HG03175 (cell line): ENCODE measurements at regions not wholly inside any gene's neighbourhood (a gene's known extent, or its start where the extent isn't known, plus 50 kb on each side); places are given as distances from the start of the nearest gene placed in this dataset.
"Not testable (repeated sequence)": the region's sequence is repeated elsewhere in the genome, so short reads cannot be mapped to it uniquely, and the experiment has no call there.

Experiments
- ATAC-seq: cut with Tn5 transposase; IDR thresholded peaks from one replicate; pipeline ENCODE4 v1.9.1; 2021; ENCODE audit warnings: mild to moderate bottlenecking, moderate library complexity; ENCODE audit not compliant: unreplicated experiment

GRCh38 chr16:63904182-63904581 is 1217.7 kb downstream of the CDH11 start:
- no peak for ATAC-seq

- ATAC-seq: no peak
These were observed 1225.3 kb downstream of the CDH11 start for GRCh38 chr16:63896383-63897109.

- no peak for ATAC-seq
These were observed 1231.1 kb downstream of the CDH11 start for GRCh38 chr16:63890723-63891122.

DNA sequence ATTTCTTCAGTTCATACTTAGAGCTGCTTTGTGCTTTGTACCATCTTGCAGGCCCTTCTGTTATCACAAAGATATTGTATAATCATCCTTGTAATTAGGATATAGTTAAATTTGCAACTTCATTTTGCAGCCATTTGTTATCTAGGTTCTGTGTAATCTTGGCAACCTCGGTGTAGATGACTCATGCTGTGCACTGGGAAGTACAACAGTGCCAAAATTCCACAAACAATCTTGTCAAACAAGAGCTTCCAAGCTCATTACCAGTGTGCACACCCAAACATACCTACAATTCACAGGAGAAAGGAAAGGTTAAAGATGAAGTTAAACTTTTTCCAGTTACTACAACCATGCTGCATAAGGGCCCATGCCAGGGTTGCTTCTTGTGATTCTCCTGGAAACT is 1231.8 kb downstream of the CDH11 start:
- ATAC-seq: no peak

DNA sequence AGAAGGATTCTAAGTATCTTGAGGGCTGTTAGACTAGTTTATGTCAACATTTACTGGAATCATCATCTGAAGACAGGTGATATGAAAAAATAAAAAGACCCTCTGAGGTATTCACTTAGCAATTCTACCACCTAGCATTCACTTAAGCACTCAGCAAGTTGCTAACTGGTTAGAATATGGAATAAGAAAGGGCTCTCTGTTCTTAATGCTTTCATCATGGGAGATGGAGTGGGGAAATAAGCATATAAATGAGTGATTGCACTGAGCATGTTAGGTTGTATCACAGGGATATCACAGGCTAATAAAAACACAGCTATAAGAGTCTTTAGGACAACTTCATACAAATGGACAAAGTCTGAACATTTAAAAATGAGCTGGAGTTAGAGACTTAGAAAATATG is 1238.8 kb downstream of the CDH11 start:
- ATAC-seq: no peak

DNA sequence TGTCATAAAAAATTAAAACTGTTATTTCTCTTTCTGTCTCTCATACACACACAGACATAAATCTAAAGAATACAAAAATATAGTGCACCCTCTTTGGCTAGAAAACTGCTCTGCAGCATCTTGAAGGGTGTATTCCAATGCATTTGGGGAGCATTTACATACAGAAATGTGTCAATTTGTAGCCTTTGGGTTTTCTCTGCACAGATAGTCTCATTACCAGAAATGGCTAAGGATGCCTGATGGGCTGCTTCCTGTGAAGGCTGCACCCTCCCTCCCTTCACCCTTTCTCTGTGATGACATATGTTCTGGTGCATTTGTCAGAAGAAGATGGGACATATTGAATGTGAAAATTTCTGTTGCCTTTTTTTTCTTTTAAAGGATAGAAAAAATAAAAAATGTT is 1239.3 kb downstream of the CDH11 start:
- no peak for ATAC-seq

- ATAC-seq: no peak
These were observed 1240.9 kb downstream of the CDH11 start for GRCh38 chr16:63880948-63881347.

- no peak for ATAC-seq
These were observed 1244.5 kb downstream of the CDH11 start for GRCh38 chr16:63877401-63877800.

DNA sequence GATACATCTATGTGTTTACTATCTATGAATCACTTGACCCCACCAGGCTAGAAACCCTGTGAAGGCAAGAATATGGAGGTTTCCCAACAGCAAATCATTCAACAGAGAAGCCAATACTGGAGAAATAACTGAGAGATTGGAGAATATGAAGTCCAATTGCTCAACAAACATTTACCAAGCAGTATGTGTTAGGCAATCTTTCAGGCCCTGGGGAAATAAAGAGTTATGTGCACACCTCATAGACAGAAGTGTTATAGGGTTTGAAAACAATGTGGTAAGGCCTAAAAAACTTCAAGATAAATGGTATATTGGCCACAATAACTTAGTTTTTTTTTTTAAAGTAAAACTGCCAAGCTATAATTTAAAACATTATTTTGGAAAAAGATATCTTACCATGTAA is 1245.8 kb downstream of the CDH11 start:
- ATAC-seq: no peak

DNA sequence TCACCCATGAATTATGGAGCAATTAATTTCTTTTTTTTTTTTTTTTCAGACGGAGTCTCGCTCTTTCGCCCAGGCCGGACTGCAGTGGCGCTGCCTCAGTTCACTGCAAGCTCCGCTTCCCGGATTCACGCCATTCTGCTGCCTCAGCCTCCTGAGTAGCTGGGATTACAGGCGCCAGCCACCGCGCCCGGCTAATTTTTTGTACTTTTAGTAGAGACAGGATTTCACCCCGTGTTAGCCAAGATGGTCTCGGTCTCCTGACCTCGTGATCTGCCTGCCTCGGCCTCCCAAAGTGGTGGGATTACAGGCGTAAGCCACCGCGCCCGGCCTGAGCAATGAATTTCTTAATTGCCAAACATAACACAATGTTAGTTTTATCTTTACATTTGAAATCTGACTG is 1261.2 kb downstream of the CDH11 start:
- not testable (repeated sequence) for ATAC-seq

GRCh38 chr16:63856537-63856936 is 1265.3 kb downstream of the CDH11 start:
- ATAC-seq: no peak

- no peak for ATAC-seq
These were observed 1270.9 kb downstream of the CDH11 start for GRCh38 chr16:63850979-63851378.

- ATAC-seq: no peak
These were observed 1280.6 kb downstream of the CDH11 start for GRCh38 chr16:63841271-63841670.

DNA sequence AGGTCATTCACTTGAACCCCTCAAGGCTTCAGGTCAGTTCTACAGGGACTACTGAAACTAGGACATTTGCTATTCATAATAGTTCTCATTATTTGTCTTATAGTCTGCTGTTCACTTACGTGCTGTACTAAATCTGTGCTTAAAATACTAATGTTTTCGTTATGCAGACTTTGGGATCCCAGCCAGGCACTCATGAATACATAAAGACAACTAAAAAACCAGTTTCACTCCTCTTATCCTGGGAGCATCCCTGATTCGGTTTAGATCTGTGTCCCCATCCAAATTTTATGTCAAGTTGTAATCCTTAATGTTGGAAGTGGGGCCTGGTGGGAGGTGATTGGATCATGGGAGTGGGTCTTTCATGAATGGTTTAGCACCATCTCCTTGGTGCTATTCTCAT is 1291.8 kb downstream of the CDH11 start:
- no peak for ATAC-seq

DNA sequence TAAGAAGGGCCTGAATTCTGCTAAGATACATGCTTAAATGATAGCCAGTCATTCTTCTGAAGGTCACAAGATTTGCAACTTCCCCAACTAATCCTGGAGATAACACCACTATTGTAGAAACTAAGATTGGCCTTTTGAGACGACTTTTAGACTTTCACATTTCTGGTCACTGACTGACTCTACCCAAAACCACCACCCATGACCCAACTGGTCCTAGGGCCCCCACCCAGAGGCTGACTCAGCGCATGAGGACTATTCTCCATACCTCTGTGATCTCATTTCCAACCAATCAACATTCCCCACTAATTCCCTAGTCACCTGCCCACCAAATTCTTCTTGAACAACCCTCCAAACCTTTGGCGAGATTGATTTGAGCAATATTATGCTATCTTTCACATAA is 1299.0 kb downstream of the CDH11 start:
- ATAC-seq: no peak

- ATAC-seq: no peak
These were observed 1305.6 kb downstream of the CDH11 start for GRCh38 chr16:63816276-63816675.

DNA sequence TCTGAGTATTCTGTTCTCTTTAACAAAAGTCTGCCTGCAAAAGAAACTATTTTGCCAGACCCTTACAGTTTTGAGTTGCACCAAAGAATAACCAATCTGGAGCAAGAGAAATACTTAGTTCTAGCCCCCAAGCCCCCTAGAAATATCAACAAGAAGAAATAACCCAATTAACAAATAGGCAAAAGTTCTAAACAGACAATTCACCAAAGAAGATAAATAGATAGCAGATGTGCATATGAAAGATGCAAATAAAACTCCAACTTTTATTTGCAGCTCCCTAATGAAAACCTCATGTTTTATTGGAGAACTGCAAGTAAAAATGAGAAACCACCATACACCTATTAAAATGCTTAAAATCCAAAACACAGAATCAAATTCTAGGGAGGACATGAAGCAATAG is 1308.0 kb downstream of the CDH11 start:
- ATAC-seq: no peak

DNA sequence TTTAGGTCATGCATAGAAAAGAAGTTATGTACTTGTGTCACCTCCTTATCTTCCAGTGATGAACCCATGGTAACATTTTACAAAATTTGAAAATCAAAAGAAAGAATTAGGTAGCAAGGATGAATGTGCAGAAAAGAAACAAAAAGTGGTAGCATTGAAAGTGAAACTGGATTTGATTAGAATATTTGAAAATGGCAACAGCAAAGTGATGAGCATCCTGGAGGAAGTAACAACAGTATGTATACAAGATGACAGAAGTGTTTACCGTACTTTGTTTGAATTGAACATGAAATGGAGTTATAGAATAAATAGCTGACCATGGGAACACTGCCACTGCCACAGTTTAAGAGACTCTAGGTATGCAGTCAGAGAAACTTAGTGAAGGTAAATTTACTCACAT is 1313.1 kb downstream of the CDH11 start:
- ATAC-seq: no peak

DNA sequence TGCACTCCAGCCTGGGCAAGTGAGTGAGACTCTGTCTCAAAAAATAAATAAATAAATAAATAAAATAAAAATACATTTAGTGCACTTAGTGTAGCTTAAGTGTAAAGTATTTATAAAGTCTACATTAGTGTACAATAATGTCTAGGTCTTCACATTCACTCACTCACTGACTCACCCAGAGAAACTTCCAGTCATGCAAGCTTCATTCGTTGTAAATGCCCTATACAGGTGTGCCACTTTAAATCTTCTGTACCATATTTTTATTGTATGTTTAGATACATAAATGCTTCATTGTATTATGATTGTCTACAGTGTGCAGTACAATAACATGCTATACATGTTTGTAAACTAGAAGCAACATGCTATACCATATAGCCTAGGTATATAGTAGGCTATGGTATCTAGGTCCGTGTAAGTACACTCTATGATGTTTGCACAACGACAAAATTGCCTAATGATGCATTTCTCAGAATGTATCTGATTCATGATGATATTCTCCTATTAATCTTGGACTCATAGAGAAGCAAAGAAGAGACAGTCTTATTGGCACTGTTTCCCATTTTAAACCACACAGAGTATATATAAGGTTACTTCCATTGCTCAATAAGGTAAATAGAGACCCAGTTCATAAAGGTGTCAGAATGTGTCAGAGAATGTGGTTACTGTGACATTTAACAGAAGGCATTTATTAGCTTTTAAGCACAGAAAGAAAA is 1314.9 kb downstream of the CDH11 start:
- no peak for ATAC-seq

GRCh38 chr16:63804126-63804525 is 1317.7 kb downstream of the CDH11 start:
- no peak for ATAC-seq

GRCh38 chr16:63789603-63790002 is 1332.3 kb downstream of the CDH11 start:
- ATAC-seq: no peak

DNA sequence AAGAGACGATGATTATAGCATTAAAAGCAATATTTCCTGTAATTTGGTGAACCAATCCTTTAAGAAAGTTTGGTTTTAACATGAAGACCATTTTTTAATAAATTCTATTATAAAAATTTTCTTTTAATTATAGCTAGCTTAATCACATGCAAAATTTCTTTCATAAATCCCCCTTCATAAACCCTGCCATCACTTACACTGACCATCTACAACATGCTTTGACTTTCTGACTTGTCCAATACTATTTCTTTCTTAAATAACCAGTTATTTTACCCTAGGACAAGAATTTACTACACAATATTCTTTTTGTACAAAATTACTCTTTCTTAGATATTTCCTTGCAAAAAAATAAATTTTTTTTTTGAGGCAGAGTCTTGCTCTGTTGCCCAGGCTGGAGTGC is 1334.8 kb downstream of the CDH11 start:
- ATAC-seq: no peak

DNA sequence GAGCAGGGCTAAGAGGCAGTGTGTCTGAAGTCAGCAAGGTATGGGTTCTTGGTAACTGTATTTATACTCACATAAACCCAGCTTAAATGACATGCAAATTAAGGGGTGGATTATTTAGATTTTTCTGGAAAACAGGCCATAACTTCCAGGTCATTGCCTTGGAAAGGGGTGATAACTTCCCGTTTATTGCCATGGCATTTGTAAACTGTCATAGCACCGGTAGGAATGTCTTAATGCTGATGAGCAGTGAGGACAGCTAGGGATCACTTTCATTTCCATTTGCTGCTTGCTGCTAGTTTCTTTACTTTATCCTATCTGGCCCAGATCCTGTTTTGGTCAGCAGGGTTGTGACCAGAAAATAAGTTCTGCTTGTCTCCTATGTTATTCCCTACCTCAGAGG is 1336.7 kb downstream of the CDH11 start:
- no peak for ATAC-seq
